Neural cell (in vitro differentiated cells): ENCODE measurements at regions not wholly inside any gene's neighbourhood (a gene's known extent, or its start where the extent isn't known, plus 50 kb on each side); places are given as distances from the start of the nearest gene placed in this dataset.

Source experiments
- EP300 ChIP-seq: fragments of 450-650 bp; conservative IDR thresholded peaks from 2 replicates; pipeline ENCODE4 v1.6.1; 2014; ENCODE audit warnings: antibody characterized with exemption, mild to moderate bottlenecking, moderate library complexity; ENCODE audit not compliant: poor library complexity, severe bottlenecking
- EZH2 ChIP-seq: fragments of 200-600, 300-800 bp; shearing (Covaris generic), sonication (generic); IDR thresholded peaks from 2 replicates; pipeline ENCODE4 v1.6.1; 2014; ENCODE audit warnings: antibody characterized with exemption, low read length, borderline replicate concordance, mild to moderate bottlenecking; ENCODE audit not compliant: insufficient read depth, poor library complexity, severe bottlenecking
- MXI1 ChIP-seq: fragments of 450-650 bp; conservative IDR thresholded peaks from 2 replicates; pipeline ENCODE4 v1.6.1; 2014; ENCODE audit warnings: antibody characterized with exemption, mild to moderate bottlenecking; ENCODE audit not compliant: poor library complexity, severe bottlenecking
- POLR2AphosphoS5 ChIP-seq: IDR thresholded peaks from 2 replicates; pipeline ENCODE4 v1.6.1; 2012
- RAD21 ChIP-seq: fragments of 450-650 bp; conservative IDR thresholded peaks from 2 replicates; pipeline ENCODE4 v1.6.1; 2014; ENCODE audit warnings: antibody characterized with exemption, mild to moderate bottlenecking, moderate library complexity
- SMC3 ChIP-seq: fragments of 450-650 bp; conservative IDR thresholded peaks from 2 replicates; pipeline ENCODE4 v1.6.1; 2014; ENCODE audit warnings: antibody characterized with exemption, mild to moderate bottlenecking, moderate library complexity; ENCODE audit not compliant: poor library complexity
- TAF1 ChIP-seq: IDR thresholded peaks from 2 replicates; pipeline ENCODE4 v1.6.1; 2012; ENCODE audit warnings: low read depth
- TF ChIP-seq, protein P1 (sequence below): fragments of 450-650 bp; IDR thresholded peaks from 2 replicates; pipeline ENCODE4 v1.5.1; 2014; ENCODE audit warnings: antibody characterized with exemption, mild to moderate bottlenecking, moderate library complexity; ENCODE audit not compliant: poor library complexity, severe bottlenecking
- TF ChIP-seq, protein P2 (sequence below): IDR thresholded peaks from 2 replicates; pipeline ENCODE4 v1.6.1; 2012; ENCODE audit warnings: borderline replicate concordance

DNA sequence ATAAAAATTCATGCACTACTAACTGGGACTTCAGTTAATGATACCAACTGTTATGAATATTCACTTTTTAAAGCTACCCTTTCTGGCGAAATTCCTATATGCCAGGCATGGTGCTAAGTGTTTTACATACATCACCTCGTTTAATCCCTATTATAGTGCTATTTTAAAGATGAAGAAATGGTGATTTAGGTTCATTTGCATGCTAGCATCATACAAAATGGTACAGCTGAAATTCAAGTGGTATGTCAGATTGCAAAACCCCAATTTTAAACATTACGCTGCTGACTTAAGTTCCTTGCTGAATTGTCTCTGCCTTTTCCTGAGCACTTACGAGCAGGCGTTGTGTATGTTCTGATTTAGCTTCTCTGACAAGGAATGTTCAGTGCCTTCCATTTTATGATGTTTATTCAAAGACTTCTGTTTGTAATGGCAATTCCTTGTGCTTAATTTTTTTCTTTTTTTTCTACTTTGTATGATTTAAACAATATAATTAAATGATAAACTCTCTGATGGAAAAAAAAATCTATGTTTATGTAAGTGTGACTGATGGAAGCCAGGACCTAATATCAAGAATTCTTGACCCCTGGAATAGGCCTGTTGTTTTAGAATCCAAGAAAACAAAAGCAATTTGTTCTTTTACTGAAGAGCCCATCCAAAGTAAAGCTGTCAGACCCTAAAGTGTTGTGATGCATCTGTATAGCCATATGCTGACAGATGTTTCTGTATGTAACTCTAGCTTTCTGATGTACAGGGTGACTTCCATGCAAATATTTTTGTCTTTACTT lies 148.1 kb downstream of the PCDH7 start:
- TF ChIP-seq, protein P1, sequence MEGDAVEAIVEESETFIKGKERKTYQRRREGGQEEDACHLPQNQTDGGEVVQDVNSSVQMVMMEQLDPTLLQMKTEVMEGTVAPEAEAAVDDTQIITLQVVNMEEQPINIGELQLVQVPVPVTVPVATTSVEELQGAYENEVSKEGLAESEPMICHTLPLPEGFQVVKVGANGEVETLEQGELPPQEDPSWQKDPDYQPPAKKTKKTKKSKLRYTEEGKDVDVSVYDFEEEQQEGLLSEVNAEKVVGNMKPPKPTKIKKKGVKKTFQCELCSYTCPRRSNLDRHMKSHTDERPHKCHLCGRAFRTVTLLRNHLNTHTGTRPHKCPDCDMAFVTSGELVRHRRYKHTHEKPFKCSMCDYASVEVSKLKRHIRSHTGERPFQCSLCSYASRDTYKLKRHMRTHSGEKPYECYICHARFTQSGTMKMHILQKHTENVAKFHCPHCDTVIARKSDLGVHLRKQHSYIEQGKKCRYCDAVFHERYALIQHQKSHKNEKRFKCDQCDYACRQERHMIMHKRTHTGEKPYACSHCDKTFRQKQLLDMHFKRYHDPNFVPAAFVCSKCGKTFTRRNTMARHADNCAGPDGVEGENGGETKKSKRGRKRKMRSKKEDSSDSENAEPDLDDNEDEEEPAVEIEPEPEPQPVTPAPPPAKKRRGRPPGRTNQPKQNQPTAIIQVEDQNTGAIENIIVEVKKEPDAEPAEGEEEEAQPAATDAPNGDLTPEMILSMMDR = no peak
- TF ChIP-seq EZH2 (no peak), POLR2AphosphoS5 (no peak), RAD21 (no peak), EP300 (no peak), TAF1 (no peak), SMC3 (no peak), MXI1 (no peak)
- TF ChIP-seq, protein P2, sequence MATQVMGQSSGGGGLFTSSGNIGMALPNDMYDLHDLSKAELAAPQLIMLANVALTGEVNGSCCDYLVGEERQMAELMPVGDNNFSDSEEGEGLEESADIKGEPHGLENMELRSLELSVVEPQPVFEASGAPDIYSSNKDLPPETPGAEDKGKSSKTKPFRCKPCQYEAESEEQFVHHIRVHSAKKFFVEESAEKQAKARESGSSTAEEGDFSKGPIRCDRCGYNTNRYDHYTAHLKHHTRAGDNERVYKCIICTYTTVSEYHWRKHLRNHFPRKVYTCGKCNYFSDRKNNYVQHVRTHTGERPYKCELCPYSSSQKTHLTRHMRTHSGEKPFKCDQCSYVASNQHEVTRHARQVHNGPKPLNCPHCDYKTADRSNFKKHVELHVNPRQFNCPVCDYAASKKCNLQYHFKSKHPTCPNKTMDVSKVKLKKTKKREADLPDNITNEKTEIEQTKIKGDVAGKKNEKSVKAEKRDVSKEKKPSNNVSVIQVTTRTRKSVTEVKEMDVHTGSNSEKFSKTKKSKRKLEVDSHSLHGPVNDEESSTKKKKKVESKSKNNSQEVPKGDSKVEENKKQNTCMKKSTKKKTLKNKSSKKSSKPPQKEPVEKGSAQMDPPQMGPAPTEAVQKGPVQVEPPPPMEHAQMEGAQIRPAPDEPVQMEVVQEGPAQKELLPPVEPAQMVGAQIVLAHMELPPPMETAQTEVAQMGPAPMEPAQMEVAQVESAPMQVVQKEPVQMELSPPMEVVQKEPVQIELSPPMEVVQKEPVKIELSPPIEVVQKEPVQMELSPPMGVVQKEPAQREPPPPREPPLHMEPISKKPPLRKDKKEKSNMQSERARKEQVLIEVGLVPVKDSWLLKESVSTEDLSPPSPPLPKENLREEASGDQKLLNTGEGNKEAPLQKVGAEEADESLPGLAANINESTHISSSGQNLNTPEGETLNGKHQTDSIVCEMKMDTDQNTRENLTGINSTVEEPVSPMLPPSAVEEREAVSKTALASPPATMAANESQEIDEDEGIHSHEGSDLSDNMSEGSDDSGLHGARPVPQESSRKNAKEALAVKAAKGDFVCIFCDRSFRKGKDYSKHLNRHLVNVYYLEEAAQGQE = no peak
